ENCODE measurements at regions not wholly inside any gene's neighbourhood (a gene's known extent, or its start where the extent isn't known, plus 50 kb on each side); places are given as distances from the start of the nearest gene placed in this dataset.

DNA sequence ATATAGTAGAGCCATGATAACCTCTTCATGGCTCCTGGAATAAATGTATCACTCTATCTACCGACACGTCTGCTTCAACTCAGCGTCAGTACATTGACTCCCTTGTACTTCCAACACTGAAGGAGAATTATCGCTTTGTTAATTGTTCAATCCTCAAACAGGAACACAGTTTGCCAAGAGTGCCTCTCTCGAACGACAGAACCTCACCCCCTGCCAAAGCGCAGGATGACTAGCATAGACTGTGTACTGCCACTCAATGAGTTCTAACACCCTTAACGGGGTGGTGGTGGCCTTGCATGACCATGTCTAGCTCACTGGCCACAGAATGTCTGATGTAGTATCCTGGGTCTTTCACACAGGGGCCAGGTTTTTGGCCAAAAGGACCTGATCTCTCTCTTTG is 81.4 kb upstream of the HEY2 start:
- ChIA-PET POLR2A (no interaction called here), CTCF (no interaction called here)
- no peaks in the 10 kb centered on the region for H3K9me3 Mint-ChIP-seq
- intact Hi-C loops (cut with DNase I, micrococcal nuclease): no loop called here
- peaks cover 0 to 3% of the 10 kb centered on the region in 2 experiments for H3K27me3 ChIP-seq (ENCODE audit: control insufficient read depth in 1 of 2, insufficient read depth in 2 of 2, low read length in 2 of 2)
- H3K4me1 ChIP-seq (ENCODE audit: insufficient read depth, low read length): no peaks in the 10 kb centered on the region
- H3K4me3 Mint-ChIP-seq: no peak overlapping the region
- H3K36me3 ChIP-seq (ENCODE audit: insufficient read depth, low read length): no peaks in the 10 kb centered on the region
- no peaks in the 10 kb centered on the region for H3K4me1 Mint-ChIP-seq (ENCODE audit: low read depth)
- no peak overlapping the region for H3K4me3 ChIP-seq (ENCODE audit: low read length)
- no peak for ATAC-seq (ENCODE audit: poor library complexity)
- no peaks in the 10 kb centered on the region for H3K9me3 ChIP-seq (ENCODE audit: control insufficient read depth in 1 of 2, insufficient read depth in 1 of 2, low read length in 2 of 2)
- H3K27ac Mint-ChIP-seq: no peak overlapping the region
- DNase-seq: no peak
- TF ChIP-seq, protein P1, sequence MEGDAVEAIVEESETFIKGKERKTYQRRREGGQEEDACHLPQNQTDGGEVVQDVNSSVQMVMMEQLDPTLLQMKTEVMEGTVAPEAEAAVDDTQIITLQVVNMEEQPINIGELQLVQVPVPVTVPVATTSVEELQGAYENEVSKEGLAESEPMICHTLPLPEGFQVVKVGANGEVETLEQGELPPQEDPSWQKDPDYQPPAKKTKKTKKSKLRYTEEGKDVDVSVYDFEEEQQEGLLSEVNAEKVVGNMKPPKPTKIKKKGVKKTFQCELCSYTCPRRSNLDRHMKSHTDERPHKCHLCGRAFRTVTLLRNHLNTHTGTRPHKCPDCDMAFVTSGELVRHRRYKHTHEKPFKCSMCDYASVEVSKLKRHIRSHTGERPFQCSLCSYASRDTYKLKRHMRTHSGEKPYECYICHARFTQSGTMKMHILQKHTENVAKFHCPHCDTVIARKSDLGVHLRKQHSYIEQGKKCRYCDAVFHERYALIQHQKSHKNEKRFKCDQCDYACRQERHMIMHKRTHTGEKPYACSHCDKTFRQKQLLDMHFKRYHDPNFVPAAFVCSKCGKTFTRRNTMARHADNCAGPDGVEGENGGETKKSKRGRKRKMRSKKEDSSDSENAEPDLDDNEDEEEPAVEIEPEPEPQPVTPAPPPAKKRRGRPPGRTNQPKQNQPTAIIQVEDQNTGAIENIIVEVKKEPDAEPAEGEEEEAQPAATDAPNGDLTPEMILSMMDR (IDR thresholded peaks at IDR 0.05): no peak
- no peaks in the 10 kb centered on the region for H3K36me3 Mint-ChIP-seq (ENCODE audit: low read depth)
- H3K27ac ChIP-seq (ENCODE audit: low read depth in 1 of 2, low read length in 2 of 2): no peak overlapping the region
- peaks cover 50% of the 10 kb centered on the region for H3K27me3 Mint-ChIP-seq

DNA sequence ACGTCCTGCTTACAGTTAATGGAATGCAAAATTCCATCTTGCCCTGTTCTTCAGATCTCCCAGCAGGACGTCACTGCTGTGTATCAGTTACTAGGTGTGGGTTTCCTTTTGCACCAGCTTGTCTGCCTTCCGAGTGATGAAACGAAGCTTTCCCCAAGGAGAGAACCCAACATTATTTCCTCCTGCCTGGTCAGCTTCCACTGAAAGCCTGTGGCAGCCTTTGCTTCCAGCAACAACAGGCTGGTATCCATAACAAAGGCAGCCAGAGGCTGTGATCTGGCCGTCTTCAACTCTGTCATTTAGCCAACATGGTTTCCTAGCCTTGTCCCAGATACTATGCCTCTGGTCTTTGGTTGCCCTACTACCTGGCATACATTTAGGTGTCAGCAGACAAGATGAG is 78.9 kb upstream of the HEY2 start:
- Histone ChIP-seq H3K36me3 (ENCODE audit: insufficient read depth, low read length) (no peaks in the 10 kb centered on the region), H3K27ac (ENCODE audit: low read depth in 1 of 2, low read length in 2 of 2) (no peak overlapping the region), H3K27me3 (ENCODE audit: control insufficient read depth in 1 of 2, insufficient read depth in 2 of 2, low read length in 2 of 2) (peaks cover 3 to 6% of the 10 kb centered on the region in 2 experiments), H3K9me3 (ENCODE audit: control insufficient read depth in 1 of 2, insufficient read depth in 1 of 2, low read length in 2 of 2) (no peaks in the 10 kb centered on the region), H3K4me1 (ENCODE audit: insufficient read depth, low read length) (no peaks in the 10 kb centered on the region), H3K4me3 (ENCODE audit: low read length) (no peak overlapping the region)
- intact Hi-C loops (cut with DNase I, micrococcal nuclease): no loop called here
- ATAC-seq (ENCODE audit: poor library complexity) (no peak), DNase-seq (no peak)
- TF ChIP-seq, protein P1 (IDR thresholded peaks at IDR 0.05): no peak
- H3K36me3 Mint-ChIP-seq (ENCODE audit: low read depth): no peaks in the 10 kb centered on the region
- H3K27me3 Mint-ChIP-seq: peaks cover 55% of the 10 kb centered on the region
- no peaks in the 10 kb centered on the region for H3K9me3 Mint-ChIP-seq
- ChIA-PET POLR2A (no interaction called here), CTCF (no interaction called here)
- no peak overlapping the region for H3K4me3 Mint-ChIP-seq
- H3K27ac Mint-ChIP-seq: no peak overlapping the region
- no peaks in the 10 kb centered on the region for H3K4me1 Mint-ChIP-seq (ENCODE audit: low read depth)

DNA sequence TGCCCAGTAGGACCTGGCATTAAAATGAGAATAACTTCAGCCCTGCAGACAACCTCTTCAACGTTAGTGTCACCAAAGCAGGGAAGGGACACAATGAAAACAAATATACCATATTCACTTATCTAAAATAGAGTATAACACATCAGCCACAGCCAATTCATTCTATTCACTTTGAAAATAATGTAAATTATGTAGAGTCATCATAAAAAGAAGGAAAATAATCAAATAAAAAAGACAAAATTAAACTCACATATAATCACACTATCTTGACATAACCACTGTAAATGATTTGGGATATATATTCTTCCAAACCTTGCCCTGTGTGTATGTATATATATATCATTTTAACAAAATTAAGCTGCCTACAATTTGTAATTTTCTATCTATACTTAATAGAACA is 78.1 kb upstream of the HEY2 start:
- peaks cover 3 to 14% of the 10 kb centered on the region in 2 experiments for H3K27me3 ChIP-seq (ENCODE audit: control insufficient read depth in 1 of 2, insufficient read depth in 2 of 2, low read length in 2 of 2)
- POLR2A ChIA-PET: interaction anchor here (0.5 kb wide), 1 partner anchor 1305 kb away, joined by 3 read pairs; no protein-coding TSS in a partner anchor
- H3K27ac ChIP-seq (ENCODE audit: low read depth in 1 of 2, low read length in 2 of 2): no peak overlapping the region
- H3K36me3 Mint-ChIP-seq (ENCODE audit: low read depth): no peaks in the 10 kb centered on the region
- CTCF ChIA-PET: no interaction called here
- TF ChIP-seq, protein P1 (IDR thresholded peaks at IDR 0.05): no peak
- no peak overlapping the region for H3K4me3 ChIP-seq (ENCODE audit: low read length)
- no peaks in the 10 kb centered on the region for H3K4me1 ChIP-seq (ENCODE audit: insufficient read depth, low read length)
- H3K36me3 ChIP-seq (ENCODE audit: insufficient read depth, low read length): no peaks in the 10 kb centered on the region
- H3K9me3 Mint-ChIP-seq: no peaks in the 10 kb centered on the region
- no peaks in the 10 kb centered on the region for H3K9me3 ChIP-seq (ENCODE audit: control insufficient read depth in 1 of 2, insufficient read depth in 1 of 2, low read length in 2 of 2)
- ATAC-seq (ENCODE audit: poor library complexity): no peak
- intact Hi-C loops (cut with DNase I, micrococcal nuclease): no loop called here
- peaks cover 61% of the 10 kb centered on the region for H3K27me3 Mint-ChIP-seq
- H3K4me3 Mint-ChIP-seq: no peak overlapping the region
- no peak for DNase-seq
- no peaks in the 10 kb centered on the region for H3K4me1 Mint-ChIP-seq (ENCODE audit: low read depth)
- H3K27ac Mint-ChIP-seq: no peak overlapping the region
